ENCODE measurements at regions not wholly inside any gene's neighbourhood (a gene's known extent, or its start where the extent isn't known, plus 50 kb on each side); places are given as distances from the start of the nearest gene placed in this dataset.

- Histone ChIP-seq H3K27ac (ENCODE audit: low read length, poor library complexity, severe bottlenecking) (no peak overlapping the region), H3K14ac (ENCODE audit: low read length in 2 of 2) (no peak overlapping the region), H4K91ac (ENCODE audit: low read length) (no peak overlapping the region), H3K27me3 (ENCODE audit: control insufficient read depth in 1 of 2, insufficient read depth in 1 of 2, low read length in 2 of 2) (no peaks in the 10 kb centered on the region), H2BK12ac (ENCODE audit: low read length in 2 of 2) (no peak overlapping the region), H2AK5ac (ENCODE audit: low read length, severe bottlenecking) (no peak overlapping the region), H3K4me3 (ENCODE audit: insufficient read depth in 1 of 2, low read depth in 1 of 2, low read length in 2 of 2) (no peak overlapping the region), H2BK5ac (ENCODE audit: low read depth, low read length, poor library complexity, severe bottlenecking) (no peak overlapping the region), H2BK120ac (ENCODE audit: low read depth, low read length) (no peak overlapping the region), H3K4ac (ENCODE audit: low read depth in 1 of 2, low read length in 2 of 2) (no peak overlapping the region), H2BK15ac (ENCODE audit: low read depth, poor library complexity, severe bottlenecking) (no peak overlapping the region), H3K36me3 (ENCODE audit: control insufficient read depth in 1 of 2, insufficient read depth in 2 of 2, low read depth in 1 of 2, low read length in 2 of 2) (no peaks in the 10 kb centered on the region), H3K23ac (ENCODE audit: low read length in 2 of 2) (no peak overlapping the region), H3K4me1 (ENCODE audit: control insufficient read depth, insufficient read depth, low read depth, low read length) (no peaks in the 10 kb centered on the region), H3K4me2 (ENCODE audit: low read length, poor library complexity, severe bottlenecking) (no peak overlapping the region), H3K18ac (ENCODE audit: low read depth in 1 of 2, low read length in 2 of 2) (no peak overlapping the region), H4K8ac (ENCODE audit: low read length) (no peak overlapping the region), H3K9me3 (ENCODE audit: control insufficient read depth, low read length) (peaks cover 5% of the 10 kb centered on the region), H3K9ac (ENCODE audit: low read length) (peak overlapping the region; percentile 3), H2AFZ (ENCODE audit: low read depth, low read length) (no peak overlapping the region), H3K79me1 (replicated peaks; ENCODE audit: low read length, poor library complexity, severe bottlenecking) (no peaks in the 10 kb centered on the region)
- 64% methylated on average over 1 of the region's 2 CpGs for WGBS
- DNase-seq, result peak; percentile 41
Measured at GRCh38 chr2:156826341-156826933, 390.3 kb downstream of the GPD2 start.

- no peak overlapping the region for H3K23ac ChIP-seq (ENCODE audit: low read length in 2 of 2)
- H2BK12ac ChIP-seq (ENCODE audit: low read length in 2 of 2), result no peak overlapping the region
- H3K79me1 ChIP-seq (replicated peaks; ENCODE audit: low read length, poor library complexity, severe bottlenecking), result no peaks in the 10 kb centered on the region
- no peak overlapping the region for H4K8ac ChIP-seq (ENCODE audit: low read length)
- no peak overlapping the region for H3K9ac ChIP-seq (ENCODE audit: low read length)
- DNase-seq, result no peak
- H2BK15ac ChIP-seq (ENCODE audit: low read depth, poor library complexity, severe bottlenecking), result no peak overlapping the region
- H4K91ac ChIP-seq (ENCODE audit: low read length), result no peak overlapping the region
- H3K14ac ChIP-seq (ENCODE audit: low read length in 2 of 2), result no peak overlapping the region
- no peak overlapping the region for H3K4ac ChIP-seq (ENCODE audit: low read depth in 1 of 2, low read length in 2 of 2)
- H3K4me2 ChIP-seq (ENCODE audit: low read length, poor library complexity, severe bottlenecking), result no peak overlapping the region
- H3K4me3 ChIP-seq (ENCODE audit: insufficient read depth in 1 of 2, low read depth in 1 of 2, low read length in 2 of 2), result no peak overlapping the region
- 100% methylated on average over 1 of the region's 1 CpG for WGBS
- no peaks in the 10 kb centered on the region for H3K27me3 ChIP-seq (ENCODE audit: control insufficient read depth in 1 of 2, insufficient read depth in 1 of 2, low read length in 2 of 2)
- no peak overlapping the region for H2BK120ac ChIP-seq (ENCODE audit: low read depth, low read length)
- H3K27ac ChIP-seq (ENCODE audit: low read length, poor library complexity, severe bottlenecking), result no peak overlapping the region
- no peak overlapping the region for H2BK5ac ChIP-seq (ENCODE audit: low read depth, low read length, poor library complexity, severe bottlenecking)
- H2AFZ ChIP-seq (ENCODE audit: low read depth, low read length), result no peak overlapping the region
- no peak overlapping the region for H2AK5ac ChIP-seq (ENCODE audit: low read length, severe bottlenecking)
- H3K18ac ChIP-seq (ENCODE audit: low read depth in 1 of 2, low read length in 2 of 2), result no peak overlapping the region
- H3K4me1 ChIP-seq (ENCODE audit: control insufficient read depth, insufficient read depth, low read depth, low read length), result no peaks in the 10 kb centered on the region
- H3K36me3 ChIP-seq (ENCODE audit: control insufficient read depth in 1 of 2, insufficient read depth in 2 of 2, low read depth in 1 of 2, low read length in 2 of 2), result no peaks in the 10 kb centered on the region
- no peaks in the 10 kb centered on the region for H3K9me3 ChIP-seq (ENCODE audit: control insufficient read depth, low read length)
Measured at GRCh38 chr2:156834431-156834830, 398.3 kb downstream of the GPD2 start.

- no peak overlapping the region for H2BK120ac ChIP-seq (ENCODE audit: low read depth, low read length)
- H3K27me3 ChIP-seq (ENCODE audit: control insufficient read depth in 1 of 2, insufficient read depth in 1 of 2, low read length in 2 of 2), result no peaks in the 10 kb centered on the region
- no peaks in the 10 kb centered on the region for H3K4me1 ChIP-seq (ENCODE audit: control insufficient read depth, insufficient read depth, low read depth, low read length)
- no peak overlapping the region for H2AK5ac ChIP-seq (ENCODE audit: low read length, severe bottlenecking)
- no peaks in the 10 kb centered on the region for H3K79me1 ChIP-seq (replicated peaks; ENCODE audit: low read length, poor library complexity, severe bottlenecking)
- no peak overlapping the region for H2BK5ac ChIP-seq (ENCODE audit: low read depth, low read length, poor library complexity, severe bottlenecking)
- H3K9me3 ChIP-seq (ENCODE audit: control insufficient read depth, low read length), result no peaks in the 10 kb centered on the region
- no peak overlapping the region for H2AFZ ChIP-seq (ENCODE audit: low read depth, low read length)
- no peak overlapping the region for H2BK12ac ChIP-seq (ENCODE audit: low read length in 2 of 2)
- H3K9ac ChIP-seq (ENCODE audit: low read length), result no peak overlapping the region
- peak; percentile 8 for DNase-seq
- H3K4me3 ChIP-seq (ENCODE audit: insufficient read depth in 1 of 2, low read depth in 1 of 2, low read length in 2 of 2), result no peak overlapping the region
- no peak overlapping the region for H3K4ac ChIP-seq (ENCODE audit: low read depth in 1 of 2, low read length in 2 of 2)
- H3K4me2 ChIP-seq (ENCODE audit: low read length, poor library complexity, severe bottlenecking), result no peak overlapping the region
- no peak overlapping the region for H3K18ac ChIP-seq (ENCODE audit: low read depth in 1 of 2, low read length in 2 of 2)
- no peaks in the 10 kb centered on the region for H3K36me3 ChIP-seq (ENCODE audit: control insufficient read depth in 1 of 2, insufficient read depth in 2 of 2, low read depth in 1 of 2, low read length in 2 of 2)
- no peak overlapping the region for H3K14ac ChIP-seq (ENCODE audit: low read length in 2 of 2)
- no peak overlapping the region for H2BK15ac ChIP-seq (ENCODE audit: low read depth, poor library complexity, severe bottlenecking)
- no peak overlapping the region for H3K23ac ChIP-seq (ENCODE audit: low read length in 2 of 2)
- no peak overlapping the region for H4K91ac ChIP-seq (ENCODE audit: low read length)
- 90% methylated on average over 3 of the region's 6 CpGs for WGBS
- no peak overlapping the region for H3K27ac ChIP-seq (ENCODE audit: low read length, poor library complexity, severe bottlenecking)
- no peak overlapping the region for H4K8ac ChIP-seq (ENCODE audit: low read length)
Measured at GRCh38 chr2:156837635-156838370, 401.6 kb downstream of the GPD2 start.

GRCh38 chr2:156841321-156841720 is 405.1 kb downstream of the GPD2 start:
- WGBS, result 83% methylated on average over 2 of the region's 3 CpGs

More at GRCh38 chr2:156841321-156841720, 405.1 kb downstream of the GPD2 start:
- H3K27ac ChIP-seq (ENCODE audit: low read length, poor library complexity, severe bottlenecking), result no peak overlapping the region
- no peak overlapping the region for H4K8ac ChIP-seq (ENCODE audit: low read length)
- H3K18ac ChIP-seq (ENCODE audit: low read depth in 1 of 2, low read length in 2 of 2), result no peak overlapping the region
- no peaks in the 10 kb centered on the region for H3K79me1 ChIP-seq (replicated peaks; ENCODE audit: low read length, poor library complexity, severe bottlenecking)
- H3K23ac ChIP-seq (ENCODE audit: low read length in 2 of 2), result no peak overlapping the region
- H3K27me3 ChIP-seq (ENCODE audit: control insufficient read depth in 1 of 2, insufficient read depth in 1 of 2, low read length in 2 of 2), result no peaks in the 10 kb centered on the region
- no peaks in the 10 kb centered on the region for H3K36me3 ChIP-seq (ENCODE audit: control insufficient read depth in 1 of 2, insufficient read depth in 2 of 2, low read depth in 1 of 2, low read length in 2 of 2)
- no peaks in the 10 kb centered on the region for H3K9me3 ChIP-seq (ENCODE audit: control insufficient read depth, low read length)
- no peak overlapping the region for H2AFZ ChIP-seq (ENCODE audit: low read depth, low read length)
- H4K91ac ChIP-seq (ENCODE audit: low read length), result no peak overlapping the region
- no peak overlapping the region for H3K4me2 ChIP-seq (ENCODE audit: low read length, poor library complexity, severe bottlenecking)
- H2AK5ac ChIP-seq (ENCODE audit: low read length, severe bottlenecking), result no peak overlapping the region
- no peak overlapping the region for H3K4me3 ChIP-seq (ENCODE audit: insufficient read depth in 1 of 2, low read depth in 1 of 2, low read length in 2 of 2)
- H2BK12ac ChIP-seq (ENCODE audit: low read length in 2 of 2), result no peak overlapping the region
- no peak overlapping the region for H3K4ac ChIP-seq (ENCODE audit: low read depth in 1 of 2, low read length in 2 of 2)
- H3K14ac ChIP-seq (ENCODE audit: low read length in 2 of 2), result no peak overlapping the region
- no peaks in the 10 kb centered on the region for H3K4me1 ChIP-seq (ENCODE audit: control insufficient read depth, insufficient read depth, low read depth, low read length)
- H2BK5ac ChIP-seq (ENCODE audit: low read depth, low read length, poor library complexity, severe bottlenecking), result no peak overlapping the region
- H3K9ac ChIP-seq (ENCODE audit: low read length), result no peak overlapping the region
- no peak for DNase-seq
- no peak overlapping the region for H2BK15ac ChIP-seq (ENCODE audit: low read depth, poor library complexity, severe bottlenecking)
- no peak overlapping the region for H2BK120ac ChIP-seq (ENCODE audit: low read depth, low read length)
